Body of pancreas (tissue), 4 donors: ENCODE measurements at regions not wholly inside any gene's neighbourhood (a gene's known extent, or its start where the extent isn't known, plus 50 kb on each side); places are given as distances from the start of the nearest gene placed in this dataset.
A peak's percentile ranks its signal among the peaks of the same experiment; 100 is the strongest.
"Not testable (repeated sequence)": the region's sequence is repeated elsewhere in the genome, so short reads cannot be mapped to it uniquely, and the experiment has no call there.

Experiments
- ATAC-seq: fragments of 150-250 bp; one replicate; pipeline ENCODE4 v1.9.1; 2016
- DNase-seq, 4 donors: peaks; one replicate each; pipeline ENCODE4 v3.0.0-alpha.2; 2019
- H3K27ac ChIP-seq, 4 donors: fragments of 200-600 bp; sonication (generic); 1 replicate in 3 of 4; 2 replicates in 1 of 4; pipeline versions ENCODE4 v1.5.1 to v1.6.1; 2016 to 2019; ENCODE audit warnings: mild to moderate bottlenecking in 1 of 4, mixed read lengths in 1 of 4, moderate library complexity in 1 of 4
- H3K27me3 ChIP-seq, 2 donors: fragments of 200-600 bp; sonication (generic); one replicate each; pipeline ENCODE4 v1.6.0; 2016; ENCODE audit warnings: mild to moderate bottlenecking in 1 of 2
- H3K36me3 ChIP-seq, 2 donors: fragments of 200-600 bp; sonication (generic); replicated peaks in 1 of 2; 2 replicates each; pipeline ENCODE4 v1.5.1; 2016; ENCODE audit warnings: low read depth in 2 of 2; ENCODE audit not compliant: insufficient read depth in 1 of 2
- H3K4me1 ChIP-seq: fragments of 200-600 bp; sonication (generic); one replicate; pipeline ENCODE4 v1.6.0; 2016
- H3K4me3 ChIP-seq, 2 donors: fragments of 200-600 bp; sonication (generic); 1 replicate in 1 of 2; 2 replicates in 1 of 2; pipeline ENCODE4 v1.5.1; 2016 to 2019
- H3K9me3 ChIP-seq, 3 donors: fragments of 200-600 bp; sonication (generic); 1 replicate in 2 of 3; 2 replicates in 1 of 3; pipeline ENCODE4 v1.5.1; 2016
- POLR2A ChIP-seq, 3 donors: fragments of 450-650 bp; IDR thresholded peaks; one replicate each; pipeline ENCODE4 v1.6.1; 2016; ENCODE audit warnings: antibody characterized with exemption in 3 of 3, mild to moderate bottlenecking in 2 of 3
- WGBS, 2 donors: methylation state at CpG; one replicate each; pipeline ENCODE4 v1.1.5; 2017; 5-methylcytosine and 5-hydroxymethylcytosine counted together
- intact Hi-C: fragments of 100-400 bp; cut with DNase I; formaldehyde crosslinking; loops from one replicate; pipeline ENCODE4 v1.15.1; 2023
- TF ChIP-seq, protein P1 (sequence below), 7 experiments: fragments of 450-650 bp in 4 of 7; fragments of 200-600 bp in 3 of 7; sonication (generic) in 3 of 7; IDR thresholded peaks; one replicate each; pipeline ENCODE4 v1.5.1; 2016 to 2019; ENCODE audit warnings: antibody characterized with exemption in 7 of 7

DNA sequence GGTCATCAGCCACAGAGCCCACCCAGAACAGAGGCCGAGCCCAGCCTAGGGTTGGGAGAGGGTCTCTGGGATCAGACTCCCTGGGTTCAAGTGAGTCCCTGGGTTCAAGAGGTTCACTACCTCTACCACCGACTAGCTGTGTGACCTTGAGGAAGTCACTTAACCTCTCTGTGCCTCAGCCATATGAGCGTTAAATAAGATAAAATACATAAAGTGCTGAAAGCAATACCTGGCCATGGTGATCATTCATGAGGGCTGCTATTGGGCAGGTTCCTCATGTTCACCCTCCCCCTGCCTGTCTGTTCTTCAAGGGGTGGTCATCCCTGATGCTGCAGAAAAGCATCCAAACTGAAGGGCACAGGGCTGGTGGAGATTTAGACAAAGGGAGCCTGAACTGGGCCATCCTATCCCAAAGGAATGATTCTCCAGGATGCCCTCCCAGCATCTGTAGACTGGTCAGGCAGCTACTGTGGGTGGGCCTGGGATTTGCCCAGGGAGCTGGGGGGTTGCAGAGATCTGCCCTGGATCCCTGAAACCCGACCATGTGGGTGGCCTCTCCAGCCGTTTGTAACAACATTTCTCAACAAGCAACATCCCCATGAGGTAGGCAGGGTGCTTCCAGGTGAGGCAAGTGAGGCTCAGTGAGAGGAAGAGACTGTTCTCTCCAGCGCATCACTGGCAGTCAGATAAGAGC, 196.6 kb downstream of the MATN1 start:
- Histone ChIP-seq H3K9me3 (no peaks in the 10 kb centered on the region), H3K4me1 (no peaks in the 10 kb centered on the region), H3K4me3 (no peak overlapping the region), H3K27ac (no peak overlapping the region), H3K27me3 (no peaks in the 10 kb centered on the region), H3K36me3 (no peaks in the 10 kb centered on the region)
- ATAC-seq (no peak), DNase-seq (no peak)
- intact Hi-C loops = no loop called here
- 41 to 53% methylated on average over 3 to 6 of the region's 6 CpGs for WGBS, 2 donors
- TF ChIP-seq POLR2A (IDR thresholded peaks at IDR 0.05) = no peak
- TF ChIP-seq, protein P1, sequence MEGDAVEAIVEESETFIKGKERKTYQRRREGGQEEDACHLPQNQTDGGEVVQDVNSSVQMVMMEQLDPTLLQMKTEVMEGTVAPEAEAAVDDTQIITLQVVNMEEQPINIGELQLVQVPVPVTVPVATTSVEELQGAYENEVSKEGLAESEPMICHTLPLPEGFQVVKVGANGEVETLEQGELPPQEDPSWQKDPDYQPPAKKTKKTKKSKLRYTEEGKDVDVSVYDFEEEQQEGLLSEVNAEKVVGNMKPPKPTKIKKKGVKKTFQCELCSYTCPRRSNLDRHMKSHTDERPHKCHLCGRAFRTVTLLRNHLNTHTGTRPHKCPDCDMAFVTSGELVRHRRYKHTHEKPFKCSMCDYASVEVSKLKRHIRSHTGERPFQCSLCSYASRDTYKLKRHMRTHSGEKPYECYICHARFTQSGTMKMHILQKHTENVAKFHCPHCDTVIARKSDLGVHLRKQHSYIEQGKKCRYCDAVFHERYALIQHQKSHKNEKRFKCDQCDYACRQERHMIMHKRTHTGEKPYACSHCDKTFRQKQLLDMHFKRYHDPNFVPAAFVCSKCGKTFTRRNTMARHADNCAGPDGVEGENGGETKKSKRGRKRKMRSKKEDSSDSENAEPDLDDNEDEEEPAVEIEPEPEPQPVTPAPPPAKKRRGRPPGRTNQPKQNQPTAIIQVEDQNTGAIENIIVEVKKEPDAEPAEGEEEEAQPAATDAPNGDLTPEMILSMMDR (IDR thresholded peaks at IDR 0.05) = no peak

DNA sequence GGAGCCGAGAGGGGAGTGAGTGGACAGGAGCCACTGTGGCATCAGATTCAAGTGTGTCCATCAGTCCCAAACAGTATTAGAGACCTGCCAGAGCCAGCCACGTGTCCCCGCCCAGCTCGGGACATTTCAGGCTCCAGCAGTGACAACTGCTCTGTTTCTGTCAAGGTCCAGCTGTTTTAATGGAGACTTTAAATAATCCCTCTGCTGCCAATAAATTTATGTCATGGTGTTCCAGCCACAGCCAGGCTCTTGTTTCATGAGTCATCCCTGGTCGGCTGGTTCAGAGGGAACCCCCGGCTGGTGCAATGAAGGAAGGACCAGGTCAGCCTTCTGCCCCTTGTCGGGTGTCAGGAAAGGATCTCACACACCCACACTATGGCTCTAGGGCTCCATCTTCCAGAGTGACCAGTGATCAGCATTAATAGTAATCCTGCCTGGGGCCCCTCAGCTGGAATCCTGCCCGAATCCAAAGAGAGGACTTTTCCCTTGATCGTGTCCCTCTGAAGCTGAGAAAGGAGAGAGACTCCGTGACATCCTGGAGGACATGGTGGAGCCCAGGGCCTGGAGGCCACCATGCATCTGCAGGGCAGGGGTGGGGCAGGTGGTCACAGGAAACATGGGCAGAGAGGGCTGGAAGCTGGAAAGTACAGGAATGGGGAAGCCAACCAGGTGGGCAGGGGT, 197.3 kb downstream of the MATN1 start:
- DNase-seq = peak in 1 of 4 donors; percentile 9
- H3K36me3 ChIP-seq = no peaks in the 10 kb centered on the region
- no peak overlapping the region for H3K4me3 ChIP-seq
- H3K9me3 ChIP-seq = no peaks in the 10 kb centered on the region
- ATAC-seq = peak; percentile 38
- no peaks in the 10 kb centered on the region for H3K4me1 ChIP-seq
- intact Hi-C loops = no loop called here
- WGBS, 2 donors = 55 to 56% methylated on average over 7 to 10 of the region's 10 CpGs
- no peak overlapping the region for H3K27ac ChIP-seq
- TF ChIP-seq, protein P1 (IDR thresholded peaks at IDR 0.05) = no peak
- H3K27me3 ChIP-seq = no peaks in the 10 kb centered on the region

DNA sequence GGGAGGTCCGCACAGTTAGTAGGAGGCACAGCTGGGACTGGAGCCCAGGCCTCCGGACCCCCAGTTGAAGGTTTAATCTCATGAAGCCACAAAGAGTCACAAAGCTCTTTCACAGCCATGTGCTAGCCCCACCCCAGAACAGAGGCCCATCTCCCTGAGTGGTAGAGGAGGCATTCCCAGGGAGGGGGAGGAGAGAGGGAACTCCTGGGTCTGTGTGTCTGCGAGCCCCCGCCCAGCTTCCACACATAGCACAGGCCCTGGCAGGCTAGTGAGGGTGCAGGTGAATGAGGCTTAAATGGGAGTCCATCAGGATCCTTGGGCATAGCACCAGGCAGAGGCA, 197.8 kb downstream of the MATN1 start:
- intact Hi-C loops = no loop called here
- no peak for ATAC-seq
- no peaks in the 10 kb centered on the region for H3K9me3 ChIP-seq
- no peaks in the 10 kb centered on the region for H3K36me3 ChIP-seq
- no peak overlapping the region for H3K27ac ChIP-seq
- H3K4me3 ChIP-seq = no peak overlapping the region
- 66 to 82% methylated on average over 2 of the region's 4 CpGs for whole genome bisulfite sequencing, 2 donors
- no peaks in the 10 kb centered on the region for H3K4me1 ChIP-seq
- no peak for DNase-seq
- no peak for TF ChIP-seq POLR2A (IDR thresholded peaks at IDR 0.05)
- TF ChIP-seq, protein P1 (IDR thresholded peaks at IDR 0.05) = no peak
- no peaks in the 10 kb centered on the region for H3K27me3 ChIP-seq

DNA sequence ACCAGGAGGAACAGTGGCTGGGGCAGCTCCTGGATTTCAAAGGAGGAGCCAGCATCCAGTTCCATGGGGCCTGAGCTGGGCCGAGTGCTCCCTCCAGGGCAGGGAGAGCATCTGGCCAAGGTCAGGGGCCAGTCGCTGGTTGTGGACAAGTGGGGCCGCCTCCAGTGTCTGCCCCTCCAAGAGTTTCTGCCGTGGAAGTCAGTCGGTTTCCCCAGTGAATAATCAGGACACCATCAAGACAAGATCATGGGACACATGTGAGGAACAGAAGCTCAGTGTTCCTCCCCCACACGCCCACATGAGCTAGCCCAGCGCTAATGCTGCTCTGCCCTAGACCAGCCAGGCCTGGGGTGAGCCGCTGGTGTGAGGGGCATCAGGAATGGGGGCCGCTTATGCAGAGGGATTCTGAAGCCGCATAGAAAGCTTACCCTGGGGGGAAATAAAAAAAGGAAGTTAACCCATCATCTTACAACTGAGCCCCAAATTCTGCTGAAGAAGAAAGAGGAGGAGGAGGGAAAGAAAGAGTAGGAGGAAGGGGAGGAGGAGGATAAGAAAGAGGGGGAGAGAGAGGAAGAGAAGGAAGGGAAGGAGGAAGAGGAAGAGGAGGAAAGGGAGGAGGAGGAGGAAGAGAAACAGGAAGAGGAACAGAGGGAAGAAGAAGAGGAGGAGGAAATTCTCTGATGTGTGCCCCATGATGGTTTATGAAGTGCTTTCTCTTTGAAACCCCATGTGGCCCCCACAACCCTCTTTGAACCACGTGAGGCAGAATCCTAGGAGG, 198.4 kb downstream of the MATN1 start:
- Histone ChIP-seq H3K4me1 (no peaks in the 10 kb centered on the region), H3K27ac (no peak overlapping the region), H3K4me3 (no peak overlapping the region), H3K36me3 (no peaks in the 10 kb centered on the region), H3K27me3 (no peaks in the 10 kb centered on the region), H3K9me3 (no peaks in the 10 kb centered on the region)
- 58 to 67% methylated on average over 8 to 11 of the region's 11 CpGs for WGBS, 2 donors
- intact Hi-C loops = no loop called here
- ATAC-seq (no peak), DNase-seq (no peak)
- no peak for TF ChIP-seq POLR2A (IDR thresholded peaks at IDR 0.05)
- TF ChIP-seq, protein P1 (IDR thresholded peaks at IDR 0.05) = no peak

DNA sequence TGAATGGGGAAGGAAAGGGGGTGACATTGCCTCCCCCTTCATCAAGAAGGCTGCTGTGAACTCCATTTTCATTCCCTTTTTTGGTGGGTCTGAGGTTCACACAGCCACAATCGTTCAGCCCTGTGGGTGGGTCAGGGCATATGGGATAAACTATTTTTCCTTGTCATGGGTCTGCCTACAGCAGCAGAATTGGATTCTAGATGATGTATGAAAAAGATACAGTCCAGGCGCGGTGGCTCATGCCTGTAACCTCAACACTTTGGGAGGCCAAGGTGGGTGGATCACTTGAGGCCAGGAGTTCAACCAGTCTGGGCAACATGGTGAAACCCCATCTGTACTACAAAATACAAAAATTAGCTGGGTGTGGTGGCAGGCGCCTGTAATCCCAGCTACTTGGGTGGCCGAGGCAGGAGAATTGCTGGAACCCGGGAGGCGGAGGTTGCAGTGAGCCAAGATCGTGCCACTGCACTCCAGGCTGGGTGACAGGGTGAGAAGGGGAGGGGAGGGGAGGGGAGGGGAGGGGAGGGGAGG, 199.3 kb downstream of the MATN1 start:
- H3K4me3 ChIP-seq, H3K9me3 ChIP-seq, DNase-seq, H3K4me1 ChIP-seq, H3K27ac ChIP-seq, H3K27me3 ChIP-seq, ATAC-seq, intact Hi-C loops, H3K36me3 ChIP-seq: not testable (repeated sequence)
- 74 to 79% methylated on average over 5 to 8 of the region's 8 CpGs for WGBS, 2 donors
